OCI-M1 (cell line): ENCODE measurements at regions not wholly inside any gene's neighbourhood (a gene's known extent, or its start where the extent isn't known, plus 50 kb on each side); places are given as distances from the start of the nearest gene placed in this dataset.

Experiments used
- DNase-seq: peaks from one replicate; lab custom pipeline; 2025; lab: John Stamatoyannopoulos, UW

DNA sequence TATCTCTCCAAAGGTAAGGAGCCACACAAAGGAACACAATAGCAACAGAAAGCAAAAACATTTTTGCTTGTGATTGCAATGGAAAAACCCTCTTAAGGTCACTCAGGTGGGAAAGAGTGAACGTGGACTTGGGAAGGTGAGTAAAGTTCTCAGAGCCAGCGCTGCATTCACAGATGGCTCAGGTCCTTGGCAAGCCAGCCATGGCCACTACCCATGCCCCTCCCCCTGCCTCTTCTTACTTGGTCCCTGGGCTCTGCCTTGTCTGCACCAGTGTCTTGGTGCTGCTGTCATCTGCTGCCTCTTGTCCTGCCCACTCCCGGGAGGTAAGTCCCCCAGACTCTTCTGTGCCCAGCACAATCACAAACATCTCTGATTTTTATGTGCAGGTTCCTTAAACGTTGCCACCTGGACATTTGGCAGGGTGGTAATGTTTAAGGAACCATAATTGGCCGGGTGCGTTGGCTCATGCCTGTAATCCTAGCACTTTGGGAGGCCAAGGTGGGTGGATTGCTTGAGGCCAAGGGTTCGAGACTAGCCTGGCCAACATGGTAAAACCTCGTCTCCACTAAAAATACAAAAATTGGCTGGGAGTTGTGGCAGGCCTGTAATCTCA, 74.6 kb downstream of the FEM1C start:
- no peak for DNase-seq

DNA sequence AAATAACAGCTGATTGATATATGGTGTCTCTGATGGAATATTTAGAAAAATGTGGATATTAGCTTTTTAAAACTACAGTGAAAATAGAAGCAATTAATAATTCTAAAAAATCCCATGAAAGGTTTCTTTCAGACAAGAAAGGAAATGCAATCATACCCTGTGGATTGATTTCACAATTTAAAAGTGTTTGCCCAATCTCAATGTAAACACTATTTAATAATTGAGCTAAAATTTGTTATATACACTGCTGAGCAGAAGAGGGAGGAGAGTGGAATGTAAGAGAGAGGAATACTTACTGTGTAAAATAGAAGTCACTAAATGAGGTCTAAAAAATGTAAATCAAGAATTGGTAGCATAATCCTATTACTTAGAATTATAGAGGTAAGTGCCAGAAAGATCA, 76.9 kb downstream of the FEM1C start:
- DNase-seq = no peak

DNA sequence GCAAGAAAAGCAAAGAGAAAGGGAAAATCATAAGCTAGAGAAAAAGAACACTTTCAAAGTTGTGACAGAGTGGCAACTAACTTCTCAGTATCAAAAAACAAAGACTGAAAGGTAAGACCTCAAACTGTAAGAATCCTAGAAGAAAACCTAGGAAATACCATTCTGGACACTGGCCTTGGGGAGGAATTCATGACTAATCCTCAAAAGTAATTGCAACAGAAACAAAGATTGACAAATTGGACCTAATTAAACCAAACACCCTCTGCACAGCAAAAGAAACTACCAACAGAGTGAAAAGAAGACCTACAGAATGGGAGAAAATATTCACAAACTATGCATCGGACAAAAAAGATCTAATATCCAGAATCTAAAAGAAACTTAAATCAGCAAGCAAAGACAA, 79.1 kb downstream of the FEM1C start:
- no peak for DNase-seq

DNA sequence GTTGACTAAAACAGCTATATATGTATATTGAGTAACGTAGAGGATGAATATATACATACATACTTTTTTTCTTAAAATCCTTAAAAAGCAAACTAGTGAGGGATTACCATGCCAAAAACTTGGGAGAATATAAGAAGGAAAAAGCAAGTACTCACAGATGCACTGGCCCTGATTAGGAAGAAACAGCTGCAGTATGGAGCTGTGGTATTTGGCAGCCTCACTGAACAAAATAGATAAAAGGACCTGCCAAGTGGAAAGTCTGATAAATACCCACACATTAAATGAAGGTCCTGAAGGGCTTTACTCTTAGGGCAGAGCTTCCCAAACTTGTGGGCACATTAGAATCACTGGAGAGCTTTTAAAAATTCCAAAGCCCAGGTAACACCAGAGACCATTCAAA, 80.6 kb downstream of the FEM1C start:
- peak; percentile 60 for DNase-seq

DNA sequence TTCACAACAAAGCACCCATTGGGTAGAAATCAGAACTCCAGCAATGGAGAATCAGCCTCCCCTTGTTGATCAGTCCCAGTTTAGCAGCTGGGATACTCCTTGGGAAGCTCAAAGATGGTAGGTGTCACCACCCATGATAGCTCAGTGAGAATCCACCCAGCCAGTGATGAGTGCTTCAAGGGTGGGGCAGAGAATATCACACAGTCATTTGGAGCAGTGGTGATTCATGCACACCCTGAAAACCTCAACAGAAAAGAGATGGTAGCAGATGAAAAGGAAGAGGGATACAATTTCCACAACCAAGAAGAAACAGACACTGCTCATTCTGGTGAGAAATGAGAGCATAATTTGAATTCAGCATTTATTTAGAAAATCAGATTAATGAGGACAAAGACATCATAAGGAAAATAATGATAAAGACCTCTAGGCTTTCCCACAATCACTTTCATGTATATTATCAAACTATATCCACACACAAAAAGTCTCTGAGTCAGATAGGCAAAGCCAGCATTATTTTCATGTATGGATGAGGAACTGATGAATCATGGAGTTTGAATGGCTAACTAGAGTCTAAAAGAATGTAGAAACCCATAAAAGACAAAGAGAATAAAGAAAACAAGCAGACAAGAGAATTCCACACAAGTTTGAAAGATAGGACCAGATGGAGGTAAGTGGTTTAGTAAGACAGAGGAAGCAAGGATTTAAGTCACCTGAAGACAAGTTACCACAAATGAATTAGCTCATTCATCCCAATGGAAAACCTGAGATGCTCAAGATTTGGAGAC, 82.9 kb downstream of the FEM1C start:
- DNase-seq = peak; percentile 3

DNA sequence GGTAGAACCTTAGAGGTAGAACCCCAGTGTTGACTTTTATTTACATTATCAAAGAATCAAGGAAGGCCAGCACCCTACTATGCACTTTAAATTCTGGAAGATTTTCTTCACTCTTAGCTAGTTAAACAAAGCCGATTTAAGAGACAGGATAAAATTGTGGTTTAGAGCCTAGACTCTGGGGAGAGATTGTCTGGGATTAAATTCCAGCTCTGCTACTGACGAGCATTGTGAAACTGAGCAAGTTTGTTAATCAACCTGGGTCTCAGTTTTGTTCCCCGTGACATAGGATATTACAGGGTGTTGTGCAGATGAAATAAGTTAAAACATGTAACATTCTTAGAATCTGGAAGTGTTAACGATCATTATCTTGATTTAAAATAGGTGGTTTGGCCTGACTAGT, 83.5 kb downstream of the FEM1C start:
- no peak for DNase-seq

DNA sequence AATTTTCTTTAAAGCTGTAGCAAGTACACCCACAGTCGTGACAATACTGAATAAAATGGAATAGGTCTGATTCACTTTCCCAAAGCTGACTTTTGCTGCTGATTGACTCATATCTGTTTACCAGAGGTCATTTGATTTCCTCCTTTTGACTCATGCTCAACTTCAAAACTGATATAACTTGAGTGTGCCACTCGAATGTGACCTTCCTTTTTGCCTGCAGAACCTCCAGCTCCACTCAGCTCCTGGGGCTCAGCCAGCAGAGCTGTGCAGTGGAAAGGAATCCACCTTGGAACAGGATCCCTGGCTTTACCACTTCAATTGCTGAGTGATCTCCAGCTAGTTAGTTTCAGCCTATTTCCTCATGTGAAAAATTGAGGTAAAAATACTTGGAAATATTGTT, 84.1 kb downstream of the FEM1C start:
- DNase-seq = peak; percentile 58

DNA sequence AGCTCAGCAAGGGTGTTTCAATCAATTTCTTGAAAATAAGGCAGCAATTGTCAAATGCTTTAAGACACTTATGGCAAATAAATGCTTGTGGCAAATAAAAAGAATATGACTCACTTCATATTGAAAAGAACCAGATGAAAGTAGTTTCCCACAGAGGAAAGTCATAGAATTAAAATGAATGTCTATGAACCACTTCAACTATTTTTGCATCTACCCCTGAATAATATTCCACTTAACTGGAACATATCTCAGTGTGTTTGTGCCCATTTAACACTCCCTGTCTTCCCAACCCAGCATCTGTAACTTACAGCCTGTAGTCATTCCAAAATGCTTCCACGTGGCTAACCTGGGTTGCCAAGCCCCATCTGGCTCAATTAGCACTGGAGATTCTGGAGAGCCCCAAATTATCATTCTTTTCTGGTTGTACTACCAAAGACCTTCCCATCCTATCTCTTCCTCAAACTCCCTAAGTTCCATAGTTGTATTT, 84.7 kb downstream of the FEM1C start:
- no peak for DNase-seq

DNA sequence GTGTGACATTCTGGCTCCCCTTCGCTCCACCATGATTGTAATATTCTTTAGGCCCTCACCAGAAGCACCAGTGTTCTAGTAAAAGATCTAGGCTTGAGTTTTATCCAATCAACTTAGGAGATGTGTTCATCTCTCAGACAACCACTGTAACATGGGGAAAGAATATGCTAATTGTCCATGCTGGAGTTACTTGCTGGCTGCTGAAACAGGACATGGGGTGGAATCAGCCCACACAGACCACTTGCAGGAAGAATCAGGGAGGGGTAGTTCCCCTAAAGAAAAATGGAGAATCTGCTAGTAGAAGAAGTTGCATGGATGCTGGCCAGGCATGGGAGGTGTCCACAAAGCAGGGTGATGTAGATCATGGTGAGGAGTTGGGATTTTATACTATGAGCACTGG, 86.2 kb downstream of the FEM1C start:
- no peak for DNase-seq

DNA sequence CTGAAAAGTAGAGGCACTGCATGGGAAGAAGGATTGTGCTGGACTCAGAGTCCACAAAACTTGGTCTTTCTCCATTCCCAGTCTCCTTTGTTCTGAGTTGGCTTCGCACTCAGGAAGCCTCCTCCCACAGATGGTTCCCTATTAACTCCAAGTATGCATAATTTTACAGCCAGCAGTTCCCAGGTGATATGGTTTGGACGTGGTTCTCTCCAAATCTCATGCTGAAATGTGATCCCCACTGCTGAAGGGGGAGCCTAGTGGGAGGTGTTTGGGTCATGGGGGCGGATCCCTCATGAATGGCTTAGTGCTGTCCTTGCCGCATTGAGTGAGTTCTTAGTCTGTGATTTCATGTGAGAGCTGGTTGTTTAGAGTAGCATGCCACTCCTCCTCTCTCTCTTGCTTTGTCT, 86.6 kb downstream of the FEM1C start:
- no peak for DNase-seq

DNA sequence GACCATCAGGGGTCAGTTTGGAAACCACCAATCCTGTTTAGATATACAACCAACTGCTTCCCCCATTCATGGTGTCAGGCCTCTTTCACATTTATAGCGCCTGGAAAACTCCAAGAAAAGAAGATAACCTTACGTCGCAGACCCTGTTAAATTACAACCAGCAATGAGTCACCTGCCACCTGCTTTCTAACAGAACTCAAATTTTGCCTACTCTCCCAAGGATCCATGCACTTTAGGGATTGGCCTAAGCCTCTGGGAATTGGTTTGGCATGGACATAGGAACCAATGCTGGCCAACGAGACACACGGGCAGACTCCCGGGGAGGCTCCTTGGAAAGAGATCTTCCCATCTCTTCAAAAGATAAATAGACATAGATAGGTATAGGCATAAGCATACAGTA, 87.0 kb downstream of the FEM1C start:
- DNase-seq = no peak

DNA sequence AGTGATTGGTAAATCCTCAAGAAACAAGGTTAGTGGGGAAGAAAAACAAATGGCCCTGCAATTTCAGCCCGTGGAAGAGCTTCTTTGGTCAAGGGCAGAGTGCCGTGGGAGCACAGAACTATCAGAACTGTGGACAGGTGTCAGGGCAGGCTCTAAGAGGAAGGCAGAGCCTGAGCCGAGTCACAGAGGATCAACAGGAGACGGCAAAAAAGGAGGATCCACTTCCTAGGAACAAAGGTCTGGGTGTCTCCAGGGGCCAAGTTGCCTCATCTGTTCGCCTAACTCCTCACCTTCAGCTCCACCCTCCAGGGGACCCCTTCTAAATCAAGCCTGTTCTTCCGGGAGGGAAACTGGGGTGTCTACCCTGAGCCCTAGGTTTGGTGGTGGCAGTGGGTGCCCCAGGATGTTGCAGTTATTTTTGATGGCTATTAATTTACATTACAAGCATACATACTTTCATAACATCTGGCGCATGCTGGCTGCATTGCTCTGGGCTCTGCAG, 88.0 kb downstream of the FEM1C start:
- no peak for DNase-seq

DNA sequence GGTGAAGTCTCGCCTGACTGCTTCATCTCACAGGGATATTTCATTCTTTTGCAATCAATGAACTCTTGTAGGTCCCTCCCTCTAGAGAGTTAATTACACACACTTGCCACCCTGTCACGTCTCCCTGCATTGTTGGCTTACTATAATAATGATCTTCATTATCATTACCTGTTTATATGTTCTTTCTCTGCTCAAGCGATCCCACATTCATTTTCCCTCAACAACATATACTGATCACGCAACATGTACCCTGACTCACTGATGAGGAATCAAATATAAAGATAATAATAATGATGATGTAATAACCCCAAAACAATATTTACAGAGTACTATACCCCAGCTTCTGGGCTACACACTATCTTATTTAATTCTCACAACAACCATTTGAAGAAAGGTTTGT, 88.5 kb downstream of the FEM1C start:
- DNase-seq = no peak

DNA sequence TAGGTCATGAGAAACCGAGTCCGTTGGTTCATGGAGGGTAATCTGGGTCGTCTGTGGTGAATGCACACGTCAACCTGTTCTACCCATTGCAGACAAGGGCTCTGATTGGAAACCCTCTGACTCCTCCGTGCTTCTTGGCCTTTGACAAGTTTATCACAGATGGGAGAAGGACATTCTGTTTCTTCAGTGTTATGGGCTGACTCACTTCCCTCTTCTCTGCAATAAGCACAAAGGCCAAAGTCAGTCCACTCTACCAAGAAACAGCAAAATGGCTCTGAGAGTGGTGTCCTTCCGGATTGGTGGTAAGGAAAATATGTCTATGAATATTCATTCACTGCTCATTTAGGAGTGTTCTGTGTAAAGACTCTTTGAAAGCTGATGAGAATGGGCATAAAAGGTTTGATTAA, 89.3 kb downstream of the FEM1C start:
- DNase-seq = no peak

DNA sequence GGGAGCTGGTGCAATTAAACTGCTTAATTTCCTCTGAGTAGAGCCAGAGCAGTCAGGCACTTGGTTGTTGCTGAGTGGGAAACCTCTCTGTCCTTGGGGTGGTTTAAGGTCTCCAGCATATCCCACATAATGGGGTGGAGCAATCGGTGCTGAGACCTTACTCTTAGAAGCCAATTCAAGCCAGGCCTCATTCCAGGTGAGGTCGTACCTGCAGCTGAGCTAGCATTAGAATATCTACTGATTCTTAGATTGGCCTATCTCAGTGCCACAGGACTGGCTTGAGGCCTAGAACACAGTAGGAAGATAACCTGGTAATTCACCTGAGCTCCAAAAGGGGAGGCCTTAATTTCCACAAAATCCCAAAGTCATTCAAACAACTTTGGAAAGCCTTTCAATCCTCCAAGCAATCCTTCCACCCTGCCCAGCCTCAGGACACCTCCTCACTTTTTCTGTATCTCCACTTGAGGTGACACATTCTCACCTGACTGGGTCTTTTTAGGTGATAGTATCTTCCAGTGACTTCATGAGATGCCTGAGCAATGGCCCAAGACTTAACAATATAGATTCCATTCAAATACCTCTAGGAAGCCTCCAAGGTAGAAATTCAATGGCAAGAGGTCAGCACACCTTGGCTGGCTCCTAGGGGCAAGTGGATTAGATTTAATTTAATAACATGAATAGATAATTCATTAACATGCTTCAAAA, 91.0 kb downstream of the FEM1C start:
- DNase-seq = no peak

DNA sequence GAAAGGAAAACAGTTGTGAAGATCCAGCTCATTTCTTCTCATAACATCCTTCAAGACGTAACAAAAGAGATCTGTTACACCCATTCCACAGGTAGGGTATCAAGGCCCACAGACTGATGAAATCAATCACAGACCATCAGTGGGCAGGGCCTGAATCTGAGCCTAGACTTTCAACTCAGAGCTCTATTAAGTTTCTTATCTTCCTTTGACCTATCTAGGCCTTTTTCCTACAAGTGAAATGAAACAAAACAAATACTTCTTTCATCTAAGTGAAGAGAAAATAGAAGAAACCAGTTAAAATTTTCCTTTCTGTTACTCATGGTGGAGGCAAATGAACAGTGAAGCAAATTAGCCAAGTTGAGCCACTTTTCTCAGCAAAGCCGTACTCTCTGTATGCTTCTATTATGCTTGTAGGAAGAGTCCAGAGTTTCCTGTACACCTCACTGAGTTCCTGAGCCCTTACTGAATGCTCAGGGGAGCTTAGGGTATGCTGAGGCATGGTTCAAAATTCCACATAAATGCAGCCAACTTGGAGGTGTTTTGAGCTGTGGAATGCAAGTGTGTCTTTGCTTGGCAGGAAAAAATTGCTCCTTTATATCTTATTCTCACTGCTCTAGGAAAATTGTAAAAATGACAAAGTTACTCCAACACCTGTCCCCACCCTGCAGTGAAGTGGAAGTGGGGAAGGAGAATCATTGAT, 91.9 kb downstream of the FEM1C start:
- DNase-seq = no peak

DNA sequence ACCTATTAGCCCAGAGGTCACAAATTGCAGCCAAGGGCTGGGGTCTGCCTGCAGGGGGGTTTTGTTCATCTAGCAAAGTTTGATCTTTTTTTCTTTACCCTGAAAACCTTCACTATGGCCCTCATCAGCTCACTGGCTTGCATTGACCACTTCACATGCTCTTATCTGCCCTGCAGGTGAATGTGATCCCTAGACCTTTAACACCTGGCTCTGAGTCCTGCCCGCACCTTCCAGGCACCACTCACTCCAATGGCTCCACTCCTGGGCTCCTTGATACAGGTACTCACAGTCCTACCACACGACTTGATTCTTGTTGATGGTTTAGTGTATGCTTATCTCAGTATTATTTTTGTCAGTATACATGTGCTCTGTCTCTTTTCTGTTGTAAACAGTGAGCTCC, 92.5 kb downstream of the FEM1C start:
- no peak for DNase-seq

DNA sequence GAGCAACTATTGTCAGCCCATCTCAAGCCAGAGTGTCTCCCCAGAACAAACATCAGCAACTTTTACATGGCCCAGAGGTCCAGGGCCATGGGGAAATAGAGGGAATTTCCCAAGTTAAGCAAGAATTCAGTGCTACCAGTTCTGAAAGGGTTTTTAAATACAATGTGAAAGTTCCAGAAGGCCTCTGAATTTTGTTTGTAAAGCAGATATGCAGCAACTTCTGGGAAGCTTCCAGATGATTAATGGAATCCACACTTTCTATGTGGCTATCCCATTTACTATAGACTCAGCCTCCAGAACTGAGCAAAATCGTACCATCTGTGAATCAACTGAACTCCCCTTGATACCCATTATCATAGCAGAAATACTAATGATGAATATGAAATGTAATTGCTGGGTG, 93.8 kb downstream of the FEM1C start:
- DNase-seq = no peak

DNA sequence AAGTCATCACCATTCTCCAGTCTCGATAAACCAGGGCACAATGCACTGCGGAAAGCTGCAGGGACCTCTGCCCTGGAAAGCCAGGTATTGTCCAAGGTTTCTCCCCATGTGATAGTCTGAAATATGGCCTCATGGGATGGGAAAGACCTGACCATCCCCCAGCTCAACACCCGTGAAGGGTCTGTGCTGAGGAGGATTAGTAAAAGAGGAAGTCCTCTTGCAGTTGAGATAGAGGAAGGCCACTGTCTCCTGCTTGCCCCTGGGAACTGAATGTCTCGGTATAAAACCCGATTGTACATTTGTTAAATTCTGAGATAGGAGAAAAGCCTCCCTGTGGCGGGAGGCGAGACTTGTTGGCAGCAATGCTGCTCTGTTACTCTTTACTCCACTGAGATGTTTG, 95.9 kb downstream of the FEM1C start:
- peak; percentile 45 for DNase-seq

DNA sequence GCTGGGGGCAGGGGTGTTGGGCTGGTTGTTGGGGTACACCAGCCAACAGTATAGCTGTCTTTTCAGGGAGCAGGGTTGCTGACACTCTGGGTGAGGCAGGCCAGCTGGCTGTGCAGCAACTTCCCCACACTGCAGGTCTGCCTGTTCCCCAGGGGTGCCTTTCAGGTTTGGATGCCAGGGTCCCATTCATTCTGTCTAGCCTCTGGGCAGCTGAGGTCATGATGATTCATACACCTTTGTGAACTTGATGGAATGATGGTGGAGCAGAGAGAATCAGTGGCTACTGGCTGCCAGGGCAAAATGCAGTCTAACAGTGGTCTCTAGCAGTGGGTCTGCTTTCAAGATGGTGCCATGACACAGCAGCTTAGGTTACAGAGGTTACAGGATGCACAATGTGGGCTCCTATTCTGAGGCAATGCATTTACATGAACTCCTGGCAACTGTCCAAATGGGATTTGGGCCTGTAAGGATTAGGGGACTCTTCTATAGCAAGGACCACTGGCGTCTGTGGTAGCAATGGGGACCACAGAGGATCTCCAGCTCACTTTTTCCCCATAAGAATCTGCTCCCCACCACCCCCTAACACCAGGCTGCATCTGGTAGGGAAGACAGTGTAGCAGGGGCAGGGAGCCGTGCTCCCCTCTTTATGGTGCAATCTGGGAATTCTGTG, 103.7 kb downstream of the FEM1C start:
- DNase-seq = no peak

DNA sequence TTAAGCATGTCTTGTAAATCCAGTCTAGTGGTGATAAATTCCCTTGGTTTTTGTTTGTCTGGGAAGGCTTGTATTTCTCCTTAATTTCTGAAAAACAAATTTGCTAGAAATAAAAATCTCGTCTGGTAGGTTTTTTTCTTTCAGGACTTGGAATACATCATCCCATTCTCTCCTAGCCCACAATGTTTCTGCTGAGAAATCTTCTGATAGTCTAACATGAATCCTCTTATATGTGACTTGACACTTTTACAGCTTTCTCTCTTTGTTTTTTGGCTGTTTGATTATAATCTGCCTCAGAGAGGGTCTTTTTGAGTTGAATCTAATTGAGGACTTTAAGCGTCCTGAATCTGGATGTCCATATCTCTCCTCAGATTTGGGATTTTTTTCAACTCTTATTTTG, 104.9 kb downstream of the FEM1C start:
- no peak for DNase-seq

DNA sequence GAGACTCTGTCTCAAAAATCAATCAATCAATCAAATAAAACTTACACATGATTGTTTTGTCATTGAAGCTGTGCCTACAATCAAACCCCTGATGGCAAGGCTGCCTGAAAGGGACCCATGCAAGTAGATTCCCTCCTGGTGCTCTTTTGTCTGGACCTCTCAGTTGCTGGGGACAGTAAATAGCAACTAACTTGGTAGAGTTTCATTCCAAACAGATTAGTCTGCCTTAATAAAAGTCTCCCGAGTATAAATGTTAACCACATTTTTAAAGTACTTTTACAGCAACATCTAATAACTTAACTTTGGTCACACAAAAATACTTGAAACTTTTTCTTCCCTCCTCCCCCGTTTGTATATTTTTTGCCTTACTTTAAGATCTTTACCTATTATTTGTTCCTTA, 105.5 kb downstream of the FEM1C start:
- no peak for DNase-seq
